B cell (primary cell): ENCODE measurements at regions not wholly inside any gene's neighbourhood (a gene's known extent, or its start where the extent isn't known, plus 50 kb on each side); places are given as distances from the start of the nearest gene placed in this dataset.

Experiments used
- EZH2 ChIP-seq: IDR thresholded peaks from 2 replicates; pipeline ENCODE4 v1.6.1; 2012; ENCODE audit warnings: borderline replicate concordance, low read depth, mild to moderate bottlenecking, moderate library complexity, low read length; ENCODE audit not compliant: insufficient read depth, poor library complexity, severe bottlenecking
- TF ChIP-seq, protein P1 (sequence below): fragments of 200-600 bp; IDR thresholded peaks from one replicate; pipeline ENCODE4 v1.8.0; 2022; ENCODE audit warnings: antibody characterized with exemption, mild to moderate bottlenecking

GRCh38 chr6:14601490-14601889 lies 483.9 kb downstream of the CD83 start:
- TF ChIP-seq, protein P1, sequence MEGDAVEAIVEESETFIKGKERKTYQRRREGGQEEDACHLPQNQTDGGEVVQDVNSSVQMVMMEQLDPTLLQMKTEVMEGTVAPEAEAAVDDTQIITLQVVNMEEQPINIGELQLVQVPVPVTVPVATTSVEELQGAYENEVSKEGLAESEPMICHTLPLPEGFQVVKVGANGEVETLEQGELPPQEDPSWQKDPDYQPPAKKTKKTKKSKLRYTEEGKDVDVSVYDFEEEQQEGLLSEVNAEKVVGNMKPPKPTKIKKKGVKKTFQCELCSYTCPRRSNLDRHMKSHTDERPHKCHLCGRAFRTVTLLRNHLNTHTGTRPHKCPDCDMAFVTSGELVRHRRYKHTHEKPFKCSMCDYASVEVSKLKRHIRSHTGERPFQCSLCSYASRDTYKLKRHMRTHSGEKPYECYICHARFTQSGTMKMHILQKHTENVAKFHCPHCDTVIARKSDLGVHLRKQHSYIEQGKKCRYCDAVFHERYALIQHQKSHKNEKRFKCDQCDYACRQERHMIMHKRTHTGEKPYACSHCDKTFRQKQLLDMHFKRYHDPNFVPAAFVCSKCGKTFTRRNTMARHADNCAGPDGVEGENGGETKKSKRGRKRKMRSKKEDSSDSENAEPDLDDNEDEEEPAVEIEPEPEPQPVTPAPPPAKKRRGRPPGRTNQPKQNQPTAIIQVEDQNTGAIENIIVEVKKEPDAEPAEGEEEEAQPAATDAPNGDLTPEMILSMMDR, result no peak
- TF ChIP-seq EZH2, result no peak
